ENCODE measurements at regions not wholly inside any gene's neighbourhood (a gene's known extent, or its start where the extent isn't known, plus 50 kb on each side); places are given as distances from the start of the nearest gene placed in this dataset.
"Not testable (repeated sequence)": the region's sequence is repeated elsewhere in the genome, so short reads cannot be mapped to it uniquely, and the experiment has no call there.

DNA sequence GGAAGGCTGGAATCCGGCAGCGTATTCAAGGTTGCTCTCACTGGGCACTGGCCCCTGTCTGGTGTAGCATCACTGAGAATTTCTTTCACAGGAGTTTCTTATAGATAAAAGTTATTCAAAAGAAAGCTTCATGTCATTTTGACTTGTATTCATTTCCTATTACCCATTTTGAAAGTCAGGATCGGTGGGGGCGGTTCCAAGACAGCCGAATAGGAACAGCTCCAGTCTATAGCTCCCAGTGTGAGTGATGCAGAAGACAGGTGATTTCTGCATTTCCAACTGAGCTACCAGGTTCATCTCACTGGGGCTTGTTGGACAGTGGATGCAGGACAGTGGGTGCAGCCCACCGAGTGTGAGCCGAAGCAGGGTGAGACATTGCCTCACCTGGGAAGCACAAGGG, 51.5 kb upstream of the CDC42EP3 start:
- H3K4me3 ChIP-seq; DNase-seq (ENCODE audit: low read depth in 1 of 2, low spot score in 1 of 2); H3K27ac ChIP-seq; H3K4me2 ChIP-seq; POLR2A ChIA-PET; H3K9me3 ChIP-seq; ATAC-seq; H3K4me1 ChIP-seq; FAIRE-seq: not testable (repeated sequence)
- CTCF ChIA-PET: interaction anchor here (0.8 to 1.3 kb wide), 3 partner anchors 29 to 47 kb away, joined by 3 to 4 read pairs (median 3); no protein-coding TSS in a partner anchor
- WGBS (ENCODE audit: missing lambda C conversion rate): 86% methylated on average over 7 of the region's 7 CpGs

DNA sequence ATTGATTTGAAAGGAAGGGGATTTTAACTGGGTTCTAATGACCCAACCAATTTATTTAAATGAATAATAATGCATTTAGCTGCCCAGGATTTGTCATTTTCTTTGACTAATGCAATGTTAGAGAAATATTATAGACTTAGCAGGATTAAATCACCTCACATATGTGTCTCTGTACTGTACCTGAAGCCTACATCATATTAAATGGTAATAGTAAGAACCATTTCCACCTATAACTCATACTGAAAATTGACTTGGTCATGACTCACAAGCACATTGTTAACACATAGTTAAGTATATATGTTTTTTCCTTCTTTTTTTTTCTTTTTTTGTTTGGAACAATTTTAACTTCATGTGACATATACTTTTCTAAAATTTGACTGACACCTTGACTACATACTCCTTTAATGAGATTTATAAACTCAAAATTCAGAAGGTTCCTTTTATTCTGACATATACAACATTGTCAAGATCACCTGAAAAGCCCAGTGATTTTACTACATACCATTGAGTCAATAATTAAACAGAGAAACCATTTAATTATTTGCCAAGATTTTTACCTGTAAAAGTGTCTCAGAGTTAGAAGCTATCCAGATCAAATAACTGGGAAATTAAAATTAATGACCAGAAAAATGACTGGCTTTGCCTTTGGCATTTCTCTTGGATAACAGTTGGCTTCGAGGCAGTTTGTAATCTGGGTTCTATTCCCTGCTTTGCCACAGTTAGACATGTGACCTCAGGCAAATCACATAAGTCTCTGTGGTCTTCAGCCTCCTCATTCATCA, 58.8 kb upstream of the CDC42EP3 start:
- 26% methylated on average over 1 of the region's 1 CpG for WGBS (ENCODE audit: missing lambda C conversion rate)

GRCh38 chr2:37732412-37732811, 61.0 kb upstream of the CDC42EP3 start:
- H3K4me1 ChIP-seq; ATAC-seq; H3K27ac ChIP-seq; H3K9me3 ChIP-seq; DNase-seq (ENCODE audit: low read depth in 1 of 2, low spot score in 1 of 2); H3K4me3 ChIP-seq; FAIRE-seq; CTCF ChIA-PET; H3K4me2 ChIP-seq; POLR2A ChIA-PET: not testable (repeated sequence)

More for the DNA sequence above, 58.8 kb upstream of the CDC42EP3 start:
- Histone ChIP-seq H3K27ac (no peak overlapping the region), H3K4me1 (0 out of 3 replicates have a peak, but pooled peaks cover 6% of the 10 kb centered on the region), H3K4me2 (no peak overlapping the region), H3K4me3 (no peak overlapping the region), H3K9me3 (no peaks in the 10 kb centered on the region)
- DNase-seq (ENCODE audit: low read depth in 1 of 2, low spot score in 1 of 2) (no peak), ATAC-seq (no peak), FAIRE-seq (no peak)
- POLR2A ChIA-PET: no interaction called here
- TF ChIP-seq RARB (CRISPR knock-in tag; IDR thresholded peaks at IDR 0.05): no peak
- TF ChIP-seq BHLHE40 (IDR thresholded peaks at IDR 0.05; ENCODE audit: low read depth, low read length): no peak
- CTCF ChIA-PET: no interaction called here

DNA sequence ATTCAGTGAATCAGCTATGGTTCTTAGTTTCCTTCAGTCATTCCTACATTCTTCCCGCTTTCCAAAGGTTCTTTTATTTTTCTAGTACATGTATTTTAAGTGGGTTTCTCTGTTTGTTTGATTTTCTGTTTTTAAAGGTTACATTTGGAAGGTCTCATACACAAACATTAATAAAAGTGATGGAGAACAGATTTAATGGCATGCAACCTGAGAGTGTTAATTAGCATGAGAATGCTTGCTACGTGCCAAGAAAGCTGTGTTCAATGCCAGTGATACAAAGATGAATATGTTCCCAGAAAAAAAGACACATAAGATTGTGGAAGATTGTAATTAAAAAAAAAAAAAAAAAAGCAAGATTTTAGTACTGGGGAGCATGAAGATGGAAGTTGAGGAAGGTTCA, 61.8 kb upstream of the CDC42EP3 start:
- 0 out of 3 replicates have a peak, but pooled peaks cover 6% of the 10 kb centered on the region for H3K4me1 ChIP-seq
- FAIRE-seq (no peak), ATAC-seq (no peak), DNase-seq (ENCODE audit: low read depth in 1 of 2, low spot score in 1 of 2) (no peak)
- H3K9me3 ChIP-seq: no peaks in the 10 kb centered on the region
- ChIA-PET CTCF (interaction anchor here (0.7 to 1.8 kb wide), 3 partner anchors 99 to 337 kb away, joined by 3 to 5 read pairs (median 4); no protein-coding TSS in a partner anchor), POLR2A (no interaction called here)
- TF ChIP-seq, protein P1, sequence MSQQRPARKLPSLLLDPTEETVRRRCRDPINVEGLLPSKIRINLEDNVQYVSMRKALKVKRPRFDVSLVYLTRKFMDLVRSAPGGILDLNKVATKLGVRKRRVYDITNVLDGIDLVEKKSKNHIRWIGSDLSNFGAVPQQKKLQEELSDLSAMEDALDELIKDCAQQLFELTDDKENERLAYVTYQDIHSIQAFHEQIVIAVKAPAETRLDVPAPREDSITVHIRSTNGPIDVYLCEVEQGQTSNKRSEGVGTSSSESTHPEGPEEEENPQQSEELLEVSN (IDR thresholded peaks at IDR 0.05; ENCODE audit: borderline replicate concordance, low read depth): no peak
- TF ChIP-seq CBX8 (IDR thresholded peaks at IDR 0.05) (no peak), ZNF302 (CRISPR knock-in tag; IDR thresholded peaks at IDR 0.05) (no peak), NR3C1 (IDR thresholded peaks at IDR 0.05) (no peak), SREBF2 (IDR thresholded peaks at IDR 0.05) (no peak), JUNB (IDR thresholded peaks at IDR 0.05) (no peak), FOSB (CRISPR knock-in tag; IDR thresholded peaks at IDR 0.05) (no peak)
- TF ChIP-seq, protein P2, sequence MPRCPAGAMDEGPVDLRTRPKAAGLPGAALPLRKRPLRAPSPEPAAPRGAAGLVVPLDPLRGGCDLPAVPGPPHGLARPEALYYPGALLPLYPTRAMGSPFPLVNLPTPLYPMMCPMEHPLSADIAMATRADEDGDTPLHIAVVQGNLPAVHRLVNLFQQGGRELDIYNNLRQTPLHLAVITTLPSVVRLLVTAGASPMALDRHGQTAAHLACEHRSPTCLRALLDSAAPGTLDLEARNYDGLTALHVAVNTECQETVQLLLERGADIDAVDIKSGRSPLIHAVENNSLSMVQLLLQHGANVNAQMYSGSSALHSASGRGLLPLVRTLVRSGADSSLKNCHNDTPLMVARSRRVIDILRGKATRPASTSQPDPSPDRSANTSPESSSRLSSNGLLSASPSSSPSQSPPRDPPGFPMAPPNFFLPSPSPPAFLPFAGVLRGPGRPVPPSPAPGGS (IDR thresholded peaks at IDR 0.05): no peak
- no peak overlapping the region for H3K27ac ChIP-seq
- H3K4me3 ChIP-seq: no peak overlapping the region
- 70% methylated on average over 2 of the region's 2 CpGs for WGBS (ENCODE audit: missing lambda C conversion rate)
- no peak overlapping the region for H3K4me2 ChIP-seq

- H3K9me3 ChIP-seq; POLR2A ChIA-PET; DNase-seq (ENCODE audit: low read depth in 1 of 2, low spot score in 1 of 2); FAIRE-seq; H3K27ac ChIP-seq; H3K4me3 ChIP-seq; H3K4me2 ChIP-seq; ATAC-seq; H3K4me1 ChIP-seq: not testable (repeated sequence)
- CTCF ChIA-PET: interaction anchor here (1.1 to 1.8 kb wide), 2 partner anchors 98 to 338 kb away, joined by 4 to 5 read pairs; no protein-coding TSS in a partner anchor
Measured at GRCh38 chr2:37733955-37734354, 62.5 kb upstream of the CDC42EP3 start.

DNA sequence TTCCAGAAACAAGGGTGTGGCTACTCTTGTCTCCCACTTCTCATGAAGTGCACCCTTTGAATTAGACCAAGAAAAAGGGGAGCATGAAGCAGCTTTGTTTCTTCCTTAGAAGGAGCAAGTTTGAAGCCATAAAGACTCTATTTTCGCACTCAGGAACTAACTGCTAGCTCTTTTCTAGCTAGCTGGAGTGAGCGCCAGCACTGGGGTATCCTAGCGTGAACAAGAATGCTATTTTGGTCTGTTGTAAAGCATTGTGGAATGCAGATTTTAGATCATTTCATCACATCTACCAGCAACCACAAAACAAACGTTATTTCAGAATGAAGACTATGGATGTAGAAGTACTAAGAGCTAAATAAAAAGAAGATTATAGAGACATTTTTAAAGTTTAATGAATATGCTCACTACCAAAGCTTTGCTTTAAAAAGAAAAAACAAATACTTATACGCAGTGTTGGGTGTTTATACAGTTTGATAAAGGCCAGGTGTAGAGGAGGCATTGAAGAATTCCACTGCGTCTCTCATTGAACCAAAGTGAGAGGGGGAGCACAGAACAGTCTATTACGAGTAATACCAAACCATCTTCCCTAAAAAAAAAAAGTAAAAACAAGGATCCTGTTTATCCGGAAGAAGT, 63.6 kb upstream of the CDC42EP3 start:
- not testable (repeated sequence) for H3K4me3 ChIP-seq

GRCh38 chr2:37735524-37735910, 64.1 kb upstream of the CDC42EP3 start:
- not testable (repeated sequence) for H3K4me2 ChIP-seq; DNase-seq (ENCODE audit: low read depth in 1 of 2, low spot score in 1 of 2); H3K27ac ChIP-seq; FAIRE-seq; H3K9me3 ChIP-seq; H3K4me3 ChIP-seq; H3K4me1 ChIP-seq; ATAC-seq
- CTCF ChIA-PET: interaction anchor here (0.6 to 0.9 kb wide), 3 partner anchors 9 to 321 kb away, joined by 3 to 4 read pairs (median 3); no protein-coding TSS in a partner anchor
- POLR2A ChIA-PET: interaction anchor here (0.7 kb wide), 1 partner anchor 65 kb away, joined by 3 read pairs; the partner anchor contains the start of gene CDC42EP3

More for the DNA sequence above, 63.6 kb upstream of the CDC42EP3 start:
- not testable (repeated sequence) for DNase-seq (ENCODE audit: low read depth in 1 of 2, low spot score in 1 of 2); H3K9me3 ChIP-seq; FAIRE-seq; H3K27ac ChIP-seq; H3K4me1 ChIP-seq; H3K4me2 ChIP-seq; ATAC-seq
- WGBS (ENCODE audit: missing lambda C conversion rate): 83% methylated on average over 8 of the region's 8 CpGs
- CTCF ChIA-PET: interaction anchor here (0.6 to 0.9 kb wide), 3 partner anchors 10 to 321 kb away, joined by 3 to 4 read pairs (median 3); no protein-coding TSS in a partner anchor
- POLR2A ChIA-PET: interaction anchor here (0.7 kb wide), 1 partner anchor 64 kb away, joined by 3 read pairs; the partner anchor contains the start of gene CDC42EP3

Data from A549 (cell line).